ENCODE measurements at regions not wholly inside any gene's neighbourhood (a gene's known extent, or its start where the extent isn't known, plus 50 kb on each side); places are given as distances from the start of the nearest gene placed in this dataset.

DNA sequence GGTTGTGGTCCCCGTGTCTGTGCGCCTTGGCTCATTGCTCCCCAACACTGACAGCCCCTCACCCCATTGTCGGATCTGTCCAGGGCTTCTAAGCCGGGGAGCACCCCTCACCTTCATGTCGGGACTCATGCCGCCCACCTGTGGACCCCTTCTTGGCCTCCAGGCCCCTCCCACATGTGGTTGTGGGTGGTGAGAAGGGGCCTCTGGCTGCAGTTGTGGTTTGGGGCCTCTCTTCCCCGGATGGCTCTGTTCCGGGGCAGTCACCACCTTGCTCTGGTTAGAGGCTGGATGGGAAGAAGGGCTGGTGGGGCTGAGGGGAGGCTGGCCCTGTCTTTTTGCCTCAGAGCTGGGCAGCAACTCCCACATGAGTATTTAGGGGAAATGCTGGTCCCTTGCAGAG lies 158.6 kb upstream of the C1orf174 start:
- TF ChIP-seq, protein P1, sequence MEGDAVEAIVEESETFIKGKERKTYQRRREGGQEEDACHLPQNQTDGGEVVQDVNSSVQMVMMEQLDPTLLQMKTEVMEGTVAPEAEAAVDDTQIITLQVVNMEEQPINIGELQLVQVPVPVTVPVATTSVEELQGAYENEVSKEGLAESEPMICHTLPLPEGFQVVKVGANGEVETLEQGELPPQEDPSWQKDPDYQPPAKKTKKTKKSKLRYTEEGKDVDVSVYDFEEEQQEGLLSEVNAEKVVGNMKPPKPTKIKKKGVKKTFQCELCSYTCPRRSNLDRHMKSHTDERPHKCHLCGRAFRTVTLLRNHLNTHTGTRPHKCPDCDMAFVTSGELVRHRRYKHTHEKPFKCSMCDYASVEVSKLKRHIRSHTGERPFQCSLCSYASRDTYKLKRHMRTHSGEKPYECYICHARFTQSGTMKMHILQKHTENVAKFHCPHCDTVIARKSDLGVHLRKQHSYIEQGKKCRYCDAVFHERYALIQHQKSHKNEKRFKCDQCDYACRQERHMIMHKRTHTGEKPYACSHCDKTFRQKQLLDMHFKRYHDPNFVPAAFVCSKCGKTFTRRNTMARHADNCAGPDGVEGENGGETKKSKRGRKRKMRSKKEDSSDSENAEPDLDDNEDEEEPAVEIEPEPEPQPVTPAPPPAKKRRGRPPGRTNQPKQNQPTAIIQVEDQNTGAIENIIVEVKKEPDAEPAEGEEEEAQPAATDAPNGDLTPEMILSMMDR (IDR thresholded peaks at IDR 0.05; ENCODE audit: insufficient read depth, low read length, poor library complexity, severe bottlenecking) = no peak
- no peak for DNase-seq (ENCODE audit: extremely low read depth, insufficient read length)
- Histone ChIP-seq H3K36me3 (ENCODE audit: control insufficient read depth, insufficient read depth, low read length) (no peaks in the 10 kb centered on the region), H3K4me3 (replicated peaks; ENCODE audit: low read depth, low read length) (no peak overlapping the region), H3K27me3 (replicated peaks; ENCODE audit: control insufficient read depth, insufficient read depth, low read length) (no peaks in the 10 kb centered on the region)

DNA sequence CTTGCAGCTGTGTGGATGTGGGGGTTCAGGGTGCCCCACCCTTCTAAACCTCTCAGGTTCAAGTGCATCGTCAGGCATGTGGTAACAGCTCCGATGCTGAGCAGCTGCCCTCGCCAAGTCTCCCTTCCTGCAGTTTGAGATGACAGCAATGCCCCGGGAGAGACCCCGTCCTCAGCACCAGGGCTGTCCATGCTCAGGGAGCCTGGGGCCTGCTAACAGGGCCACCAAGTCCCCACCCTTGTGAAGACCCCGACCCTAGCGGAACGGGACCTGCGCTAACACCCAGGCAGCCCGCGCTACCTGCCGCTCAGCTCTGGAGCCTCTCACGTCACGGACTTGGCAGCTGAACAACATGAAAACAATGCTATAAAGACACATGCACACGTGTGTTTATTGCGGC lies 159.2 kb upstream of the C1orf174 start:
- no peaks in the 10 kb centered on the region for H3K36me3 ChIP-seq (ENCODE audit: control insufficient read depth, insufficient read depth, low read length)
- no peak for DNase-seq (ENCODE audit: extremely low read depth, insufficient read length)
- H3K27me3 ChIP-seq (replicated peaks; ENCODE audit: control insufficient read depth, insufficient read depth, low read length) = no peaks in the 10 kb centered on the region
- H3K4me3 ChIP-seq (replicated peaks; ENCODE audit: low read depth, low read length) = no peak overlapping the region
- TF ChIP-seq, protein P1 (IDR thresholded peaks at IDR 0.05; ENCODE audit: insufficient read depth, low read length, poor library complexity, severe bottlenecking) = no peak

DNA sequence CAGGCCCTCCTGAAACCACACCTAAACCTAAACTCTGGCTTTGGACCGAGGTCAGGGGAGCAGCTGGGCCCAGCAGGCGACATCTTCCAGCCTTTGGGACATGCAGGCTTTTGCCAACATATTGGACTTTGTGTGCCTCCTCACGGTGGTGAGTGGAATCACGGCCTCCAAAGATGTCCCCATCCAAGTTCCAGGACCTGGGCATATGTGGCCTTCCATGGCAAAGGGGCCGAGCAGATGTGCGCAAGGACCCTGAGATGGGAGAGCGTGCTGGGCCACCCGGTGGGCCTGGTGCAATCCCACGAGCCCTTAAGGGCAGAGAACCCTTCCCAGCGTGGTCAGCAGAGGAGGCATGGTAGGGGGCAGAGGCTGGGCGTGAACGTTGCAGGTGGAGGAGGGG lies 160.8 kb upstream of the C1orf174 start:
- H3K36me3 ChIP-seq (ENCODE audit: control insufficient read depth, insufficient read depth, low read length) = no peaks in the 10 kb centered on the region
- no peak overlapping the region for H3K4me3 ChIP-seq (replicated peaks; ENCODE audit: low read depth, low read length)
- no peaks in the 10 kb centered on the region for H3K27me3 ChIP-seq (replicated peaks; ENCODE audit: control insufficient read depth, insufficient read depth, low read length)
- TF ChIP-seq, protein P1 (IDR thresholded peaks at IDR 0.05; ENCODE audit: insufficient read depth, low read length, poor library complexity, severe bottlenecking) = no peak
- no peak for DNase-seq (ENCODE audit: extremely low read depth, insufficient read length)

DNA sequence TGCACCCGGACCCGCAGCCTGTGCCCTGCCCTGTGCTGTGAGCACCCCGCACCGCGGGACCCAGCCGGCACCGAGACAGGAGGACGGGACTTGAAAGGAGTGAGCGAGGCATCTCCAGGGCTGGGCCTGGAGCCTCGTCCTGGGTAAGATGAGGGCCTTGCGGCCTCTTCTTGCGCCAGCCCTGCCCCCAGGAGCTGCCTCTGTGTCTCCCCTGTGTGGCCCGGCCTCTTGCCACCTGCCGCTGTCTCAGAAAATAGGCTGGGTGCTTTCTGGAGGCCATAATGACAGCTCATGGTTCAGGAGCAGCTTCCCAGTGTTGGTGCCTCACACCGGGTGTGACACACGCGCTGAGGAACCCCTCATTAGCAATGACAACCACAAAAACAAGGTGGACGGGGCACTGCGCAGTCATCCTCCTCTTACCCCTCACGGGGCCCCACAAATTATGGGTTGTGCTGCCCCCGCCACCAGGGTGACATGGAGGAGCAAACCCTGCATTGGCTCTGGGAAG lies 161.5 kb upstream of the C1orf174 start:
- TF ChIP-seq, protein P1 (IDR thresholded peaks at IDR 0.05; ENCODE audit: insufficient read depth, low read length, poor library complexity, severe bottlenecking) = no peak
- no peak for DNase-seq (ENCODE audit: extremely low read depth, insufficient read length)

DNA sequence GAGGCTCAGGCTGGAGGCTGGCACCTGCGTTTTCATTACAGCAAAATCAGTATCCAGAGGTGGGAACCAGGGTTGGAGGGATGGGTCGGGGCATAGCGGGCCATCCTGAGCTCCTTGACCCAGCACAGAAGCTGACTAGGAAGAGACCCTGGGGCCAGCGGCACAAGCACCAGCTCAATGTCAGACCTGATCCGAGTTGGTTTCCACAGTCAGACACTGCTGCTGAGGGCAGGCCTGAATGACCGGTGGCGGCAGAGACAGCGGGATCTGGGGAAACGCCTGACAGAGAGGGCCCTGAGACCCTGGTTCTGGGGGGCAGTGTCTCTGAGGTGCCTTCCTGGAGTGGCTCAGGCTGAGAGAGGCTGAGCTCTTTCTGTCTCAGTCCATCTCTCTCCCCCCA lies 162.0 kb upstream of the C1orf174 start:
- Histone ChIP-seq H3K36me3 (ENCODE audit: control insufficient read depth, insufficient read depth, low read length) (no peaks in the 10 kb centered on the region), H3K4me3 (replicated peaks; ENCODE audit: low read depth, low read length) (no peak overlapping the region), H3K27me3 (replicated peaks; ENCODE audit: control insufficient read depth, insufficient read depth, low read length) (no peaks in the 10 kb centered on the region)
- TF ChIP-seq, protein P1 (IDR thresholded peaks at IDR 0.05; ENCODE audit: insufficient read depth, low read length, poor library complexity, severe bottlenecking) = no peak
- no peak for DNase-seq (ENCODE audit: extremely low read depth, insufficient read length)

More for the DNA sequence above, 161.5 kb upstream of the C1orf174 start:
- no peaks in the 10 kb centered on the region for H3K36me3 ChIP-seq (ENCODE audit: control insufficient read depth, insufficient read depth, low read length)
- H3K4me3 ChIP-seq (replicated peaks; ENCODE audit: low read depth, low read length) = no peak overlapping the region
- no peaks in the 10 kb centered on the region for H3K27me3 ChIP-seq (replicated peaks; ENCODE audit: control insufficient read depth, insufficient read depth, low read length)

DNA sequence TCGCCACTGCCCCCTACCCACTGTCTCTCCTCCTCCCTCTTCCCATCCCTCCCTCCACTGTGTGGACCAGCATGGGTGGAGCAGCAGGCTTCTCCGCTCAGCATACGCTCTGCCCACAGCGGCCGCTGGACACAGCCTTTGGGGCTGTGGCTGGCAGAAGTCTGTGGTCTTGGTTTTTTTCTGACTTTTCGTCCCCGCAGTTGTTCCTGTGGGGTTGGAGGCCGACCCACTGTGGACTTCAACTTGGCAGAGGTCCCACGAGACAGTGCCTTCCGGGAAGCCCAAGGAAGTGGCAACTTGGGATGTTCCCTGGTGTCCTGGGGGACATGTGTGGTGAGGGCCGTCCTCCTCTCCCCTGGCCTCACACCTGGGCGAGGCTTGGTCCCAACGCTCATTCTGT lies 162.5 kb upstream of the C1orf174 start:
- Histone ChIP-seq H3K4me3 (replicated peaks; ENCODE audit: low read depth, low read length) (no peak overlapping the region), H3K36me3 (ENCODE audit: control insufficient read depth, insufficient read depth, low read length) (no peaks in the 10 kb centered on the region), H3K27me3 (replicated peaks; ENCODE audit: control insufficient read depth, insufficient read depth, low read length) (no peaks in the 10 kb centered on the region)
- TF ChIP-seq, protein P1 (IDR thresholded peaks at IDR 0.05; ENCODE audit: insufficient read depth, low read length, poor library complexity, severe bottlenecking) = no peak
- DNase-seq (ENCODE audit: extremely low read depth, insufficient read length) = no peak

Measured in GM06990 (cell line).